DND-41 (cell line): ENCODE measurements at regions not wholly inside any gene's neighbourhood (a gene's known extent, or its start where the extent isn't known, plus 50 kb on each side); places are given as distances from the start of the nearest gene placed in this dataset.

Experiments used
- CTCF ChIP-seq: IDR thresholded peaks from 2 replicates; pipeline ENCODE4 v1.5.1; 2012; ENCODE audit warnings: borderline replicate concordance, low read length, moderate library complexity, mild to moderate bottlenecking; ENCODE audit not compliant: poor library complexity, severe bottlenecking; ENCODE audit errors: extremely low read depth
- EZH2 ChIP-seq: IDR thresholded peaks from 3 replicates; pipeline ENCODE4 v1.6.1; 2012; ENCODE audit warnings: borderline replicate concordance, low read depth, mild to moderate bottlenecking, moderate library complexity, low read length, inconsistent platforms; ENCODE audit not compliant: severe bottlenecking

GRCh38 chr5:174185506-174185905, 140.0 kb downstream of the NSG2 start:
- TF ChIP-seq EZH2 (no peak), CTCF (no peak)
